K562 (cell line): ENCODE measurements at regions not wholly inside any gene's neighbourhood (a gene's known extent, or its start where the extent isn't known, plus 50 kb on each side); places are given as distances from the start of the nearest gene placed in this dataset.

ENCODE experiments used
- BCL6 ChIP-seq: fragments of 250-450 bp; sonication (Bioruptor Pico); IDR thresholded peaks from 2 replicates; pipeline ENCODE4 v1.4.0; 2020
- CTCF ChIP-seq, 3 experiments: IDR thresholded peaks in 2 of 3; conservative IDR thresholded peaks in 1 of 3; 2 replicates each; pipeline ENCODE4 v1.5.1; 2011 to 2012; ENCODE audit warnings: low read length in 3 of 3, mild to moderate bottlenecking in 3 of 3, control low read depth in 2 of 3, improper control_type of control experiment in 1 of 3, inconsistent platforms in 1 of 3, low read depth in 1 of 3, mixed read lengths in 1 of 3, moderate library complexity in 1 of 3; ENCODE audit not compliant: insufficient read depth in 2 of 3
- JUND ChIP-seq, 2 experiments: IDR thresholded peaks; 2 replicates in 1 of 2; 3 replicates in 1 of 2; pipeline ENCODE4 v1.6.1; 2011; ENCODE audit warnings: borderline replicate concordance in 2 of 2, low read depth in 2 of 2, low read length in 2 of 2, improper control_type of control experiment in 1 of 2, missing biosample characterization in 1 of 2, missing genetic modification characterization in 1 of 2, missing genetic modification reagents in 1 of 2
- MCM7 ChIP-seq, 2 experiments: fragments of 450-650 bp; IDR thresholded peaks; 2 replicates each; pipeline ENCODE4 v1.6.1; 2016 to 2018
- POLR2AphosphoS5 ChIP-seq: IDR thresholded peaks from 2 replicates; pipeline ENCODE4 v1.6.1; 2011; ENCODE audit warnings: mild to moderate bottlenecking, low read depth, low read length, moderate library complexity; ENCODE audit not compliant: control insufficient read depth, insufficient read depth
- RNF2 ChIP-seq: sonication (generic); IDR thresholded peaks from 2 replicates; pipeline ENCODE4 v1.6.1; 2016
- SMAD4 ChIP-seq: fragments of 250-450 bp; sonication (Bioruptor Pico); conservative IDR thresholded peaks from 2 replicates; pipeline ENCODE4 v1.8.0; 2021; ENCODE audit warnings: inconsistent platforms, mild to moderate bottlenecking, moderate library complexity
- SMC3 ChIP-seq: conservative IDR thresholded peaks from 2 replicates; pipeline ENCODE4 v1.6.1; 2011; ENCODE audit warnings: low read depth, low read length, improper control_type of control experiment; ENCODE audit not compliant: insufficient read depth
- TARDBP ChIP-seq: fragments of 450-650 bp; IDR thresholded peaks from 2 replicates; pipeline ENCODE4 v1.6.1; 2016
- YBX1 ChIP-seq: fragments of 450-650 bp; IDR thresholded peaks from 2 replicates; pipeline ENCODE4 v1.7.1; 2016; ENCODE audit warnings: mild to moderate bottlenecking
- ZNF830 ChIP-seq: fragments of 250-450 bp; sonication (Bioruptor Pico); IDR thresholded peaks from 2 replicates; pipeline ENCODE4 v1.5.0; 2021; ENCODE audit warnings: mild to moderate bottlenecking

- no peak for TF ChIP-seq CTCF (IDR thresholded peaks at IDR 0.05 in 2 of 3, conservative IDR thresholded peaks at IDR 0.05 in 1 of 3; ENCODE audit: insufficient read depth in 2 of 3, low read depth in 1 of 3, low read length in 3 of 3)
- no peak for TF ChIP-seq JUND (IDR thresholded peaks at IDR 0.05; ENCODE audit: borderline replicate concordance, low read depth, low read length)
- TF ChIP-seq JUND (tag; IDR thresholded peaks at IDR 0.05; ENCODE audit: borderline replicate concordance, low read depth, low read length) = no peak
- no peak for TF ChIP-seq ZNF830 (CRISPR knock-in tag)
- no peak for TF ChIP-seq POLR2AphosphoS5
- no peak for TF ChIP-seq BCL6
- TF ChIP-seq TARDBP = no peak
- TF ChIP-seq SMC3 = no peak
- no peak for TF ChIP-seq RNF2
- no peak for TF ChIP-seq YBX1
- no peak for TF ChIP-seq SMAD4 (CRISPR knock-in tag)
- no peak for TF ChIP-seq MCM7 (IDR thresholded peaks at IDR 0.05)
Measured at GRCh38 chr11:80562523-80563125, 1121.8 kb upstream of the TENM4 start.
